ENCODE measurements at regions not wholly inside any gene's neighbourhood (a gene's known extent, or its start where the extent isn't known, plus 50 kb on each side); places are given as distances from the start of the nearest gene placed in this dataset.

GRCh38 chr22:27340047-27340446, 461.5 kb downstream of the MN1 start:
- no peak overlapping the region for H3K4me3 ChIP-seq
- H3K4me1 ChIP-seq (replicated peaks in 1 of 2) = no peaks in the 10 kb centered on the region
- no peaks in the 10 kb centered on the region for H3K36me3 ChIP-seq (replicated peaks in 1 of 2)
- H3K27ac ChIP-seq = no peak overlapping the region
- no peak for TF ChIP-seq POLR2A (IDR thresholded peaks at IDR 0.05)
- TF ChIP-seq, protein P1, sequence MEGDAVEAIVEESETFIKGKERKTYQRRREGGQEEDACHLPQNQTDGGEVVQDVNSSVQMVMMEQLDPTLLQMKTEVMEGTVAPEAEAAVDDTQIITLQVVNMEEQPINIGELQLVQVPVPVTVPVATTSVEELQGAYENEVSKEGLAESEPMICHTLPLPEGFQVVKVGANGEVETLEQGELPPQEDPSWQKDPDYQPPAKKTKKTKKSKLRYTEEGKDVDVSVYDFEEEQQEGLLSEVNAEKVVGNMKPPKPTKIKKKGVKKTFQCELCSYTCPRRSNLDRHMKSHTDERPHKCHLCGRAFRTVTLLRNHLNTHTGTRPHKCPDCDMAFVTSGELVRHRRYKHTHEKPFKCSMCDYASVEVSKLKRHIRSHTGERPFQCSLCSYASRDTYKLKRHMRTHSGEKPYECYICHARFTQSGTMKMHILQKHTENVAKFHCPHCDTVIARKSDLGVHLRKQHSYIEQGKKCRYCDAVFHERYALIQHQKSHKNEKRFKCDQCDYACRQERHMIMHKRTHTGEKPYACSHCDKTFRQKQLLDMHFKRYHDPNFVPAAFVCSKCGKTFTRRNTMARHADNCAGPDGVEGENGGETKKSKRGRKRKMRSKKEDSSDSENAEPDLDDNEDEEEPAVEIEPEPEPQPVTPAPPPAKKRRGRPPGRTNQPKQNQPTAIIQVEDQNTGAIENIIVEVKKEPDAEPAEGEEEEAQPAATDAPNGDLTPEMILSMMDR (IDR thresholded peaks at IDR 0.05) = no peak
- intact Hi-C loops (cut with DNase I) = no loop called here
- DNase-seq = no peak
- H3K27me3 ChIP-seq = no peaks in the 10 kb centered on the region
- no peaks in the 10 kb centered on the region for H3K9me3 ChIP-seq (replicated peaks in 1 of 3)
- 84 to 97% (median 89%) methylated on average over 2 of the region's 2 CpGs for WGBS, 4 donors

- intact Hi-C loops (cut with DNase I) = no loop called here
- no peak for TF ChIP-seq POLR2A (IDR thresholded peaks at IDR 0.05)
- TF ChIP-seq, protein P1 (IDR thresholded peaks at IDR 0.05) = no peak
- no peaks in the 10 kb centered on the region for H3K36me3 ChIP-seq (replicated peaks in 1 of 2)
- H3K4me3 ChIP-seq = no peak overlapping the region
- no peaks in the 10 kb centered on the region for H3K4me1 ChIP-seq (replicated peaks in 1 of 2)
- no peak for DNase-seq
- no peaks in the 10 kb centered on the region for H3K9me3 ChIP-seq (replicated peaks in 1 of 3)
- H3K27ac ChIP-seq = no peak overlapping the region
- H3K27me3 ChIP-seq = no peaks in the 10 kb centered on the region
- WGBS, 4 donors = 69 to 88% (median 78%) methylated on average over 1 of the region's 1 CpG
Measured at GRCh38 chr22:27344546-27344945, 457.0 kb downstream of the MN1 start.

GRCh38 chr22:27345691-27346090, 455.9 kb downstream of the MN1 start:
- DNase-seq = no peak
- intact Hi-C loops (cut with DNase I) = no loop called here
- TF ChIP-seq POLR2A (IDR thresholded peaks at IDR 0.05) = no peak
- TF ChIP-seq, protein P1 (IDR thresholded peaks at IDR 0.05) = no peak
- H3K27me3 ChIP-seq = no peaks in the 10 kb centered on the region
- 65 to 79% (median 75%) methylated on average over 7 of the region's 7 CpGs for WGBS, 4 donors
- H3K4me1 ChIP-seq (replicated peaks in 1 of 2) = no peaks in the 10 kb centered on the region
- H3K4me3 ChIP-seq = no peak overlapping the region
- no peak overlapping the region for H3K27ac ChIP-seq
- no peaks in the 10 kb centered on the region for H3K36me3 ChIP-seq (replicated peaks in 1 of 2)
- no peaks in the 10 kb centered on the region for H3K9me3 ChIP-seq (replicated peaks in 1 of 3)

GRCh38 chr22:27347951-27348350, 453.6 kb downstream of the MN1 start:
- H3K36me3 ChIP-seq (replicated peaks in 1 of 2) = no peaks in the 10 kb centered on the region
- 68 to 78% (median 73%) methylated on average over 5 of the region's 5 CpGs for WGBS, 4 donors
- no peak overlapping the region for H3K4me3 ChIP-seq
- peaks cover under 1% of the 10 kb centered on the region for H3K27me3 ChIP-seq
- DNase-seq = no peak
- H3K9me3 ChIP-seq (replicated peaks in 1 of 3) = no peaks in the 10 kb centered on the region
- TF ChIP-seq, protein P1 (IDR thresholded peaks at IDR 0.05) = no peak
- no peak for TF ChIP-seq POLR2A (IDR thresholded peaks at IDR 0.05)
- intact Hi-C loops (cut with DNase I) = no loop called here
- no peak overlapping the region for H3K27ac ChIP-seq
- H3K4me1 ChIP-seq (replicated peaks in 1 of 2) = no peaks in the 10 kb centered on the region

Measured in adrenal gland (tissue), 9 donors.